ENCODE measurements at regions not wholly inside any gene's neighbourhood (a gene's known extent, or its start where the extent isn't known, plus 50 kb on each side); places are given as distances from the start of the nearest gene placed in this dataset.

GRCh38 chr4:128690011-128690410, 119.5 kb upstream of the JADE1 start:
- DNase-seq (ENCODE audit: extremely low read depth in 1 of 4, low spot score in 3 of 4) (no peak), FAIRE-seq (no peak), ATAC-seq (no peak)
- H3K9ac ChIP-seq (ENCODE audit: insufficient read depth in 1 of 2, low read depth in 2 of 2, low read length in 2 of 2), result no peak overlapping the region
- intact Hi-C loops (cut with micrococcal nuclease), result no loop called here
- no peak overlapping the region for H2AFZ ChIP-seq (ENCODE audit: low read depth, low read length)
- BruUV-seq (replicated peaks), result no TSS peak
- no peaks in the 10 kb centered on the region for H3K79me2 ChIP-seq (ENCODE audit: control insufficient read depth, insufficient read depth, low read length)
- H3K27me3 ChIP-seq (ENCODE audit: control insufficient read depth in 2 of 2, insufficient read depth in 2 of 2, low read length in 2 of 2), result no peaks in the 10 kb centered on the region
- H3K4me1 ChIP-seq (replicated peaks in 1 of 2; ENCODE audit: control insufficient read depth in 2 of 2, insufficient read depth in 2 of 2, low read length in 2 of 2), result peaks cover 0 to 9% of the 10 kb centered on the region in 2 experiments; a peak in 3 of 5 replicates
- H4K20me1 ChIP-seq (replicated peaks; ENCODE audit: control insufficient read depth, insufficient read depth, low read length), result no peaks in the 10 kb centered on the region
- H3K4me2 ChIP-seq (ENCODE audit: insufficient read depth, low read length), result no peak overlapping the region
- H3K4me3 ChIP-seq, result no peak overlapping the region
- H3K27ac ChIP-seq (ENCODE audit: extremely low read depth, low read depth, low read length), result no peak overlapping the region
- TF ChIP-seq THRB (CRISPR knock-in tag; conservative IDR thresholded peaks at IDR 0.05), result no peak
- TF ChIP-seq TAF1 (IDR thresholded peaks at IDR 0.05; ENCODE audit: control insufficient read depth, extremely low read depth, insufficient read depth, low read length, severe bottlenecking), result no peak
- ChIA-PET POLR2A (no interaction called here), CTCF (ENCODE audit: low intra/inter-chr PET ratio) (no interaction called here)
- H3K9me1 ChIP-seq (ENCODE audit: control insufficient read depth, insufficient read depth, low read length), result no peaks in the 10 kb centered on the region
- H3K36me3 ChIP-seq (ENCODE audit: control insufficient read depth, insufficient read depth, low read length), result no peaks in the 10 kb centered on the region
- in situ Hi-C loops (cut with MboI), result no loop called here
- WGBS (ENCODE audit: insufficient coverage, low coverage, missing lambda C conversion rate), result 60% methylated on average over 3 of the region's 3 CpGs
- H3K9me3 ChIP-seq (replicated peaks; ENCODE audit: control insufficient read depth, insufficient read depth, low read depth, low read length), result peaks cover 20% of the 10 kb centered on the region

DNA sequence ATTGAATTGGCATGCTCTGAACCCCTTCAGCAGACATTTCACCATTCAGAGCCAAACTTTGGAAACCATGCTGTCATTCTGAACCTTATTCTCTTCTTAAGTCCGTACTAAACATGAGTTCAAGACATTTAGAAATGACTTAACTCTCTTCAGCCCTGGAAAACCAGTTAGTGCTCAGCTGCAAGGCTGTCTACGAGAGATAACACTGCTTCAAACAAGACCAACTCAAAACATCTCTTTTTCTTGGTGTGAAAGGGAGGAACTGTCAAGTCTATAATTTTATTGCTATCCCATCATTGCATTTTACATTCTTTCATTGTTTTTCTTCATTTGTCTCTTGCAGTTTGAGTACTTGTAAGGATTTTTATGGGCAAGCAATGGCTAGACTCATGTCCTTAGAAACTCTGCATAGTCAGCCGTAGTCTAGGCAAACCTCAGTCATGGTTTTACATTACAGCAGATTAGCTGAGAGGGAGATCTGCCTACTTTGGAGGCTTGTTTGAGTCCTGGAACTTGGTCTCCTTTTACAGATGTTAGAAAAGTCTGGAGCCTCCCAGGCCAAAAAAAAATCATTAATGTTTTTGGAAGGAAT, 120.6 kb upstream of the JADE1 start:
- in situ Hi-C loops (cut with MboI), result no loop called here
- TF ChIP-seq MEIS2 (IDR thresholded peaks at IDR 0.05; ENCODE audit: partially characterized antibody) (peak; percentile 25), NFRKB (IDR thresholded peaks at IDR 0.05; ENCODE audit: low read depth) (no peak), ATF7 (IDR thresholded peaks at IDR 0.05) (0 out of 2 replicates have a peak, but pooled peaks have one; percentile 17), NCOA1 (IDR thresholded peaks at IDR 0.05; ENCODE audit: low read depth) (no peak), KDM1A (IDR thresholded peaks at IDR 0.05) (peak; percentile 16 to 50; a peak in 2 of 4 replicates), POLR3A (IDR thresholded peaks at IDR 0.05; ENCODE audit: borderline replicate concordance, extremely low read depth, insufficient read depth, insufficient read length) (no peak), TAL1 (IDR thresholded peaks at IDR 0.05) (peak; percentile 78), ETS1 (conservative IDR thresholded peaks at IDR 0.05; ENCODE audit: control insufficient read depth, low read depth, low read length) (no peak), RBM39 (optimal IDR thresholded peaks at IDR 0.05; ENCODE audit: low read depth, low read length) (no peak), ZNF354B (CRISPR knock-in tag; IDR thresholded peaks at IDR 0.05) (no peak), CREB1 (IDR thresholded peaks at IDR 0.05) (no peak), CREB1 (CRISPR knock-in tag; IDR thresholded peaks at IDR 0.05) (no peak), GABPB2 (CRISPR knock-in tag; conservative IDR thresholded peaks at IDR 0.05) (no peak)

More for the DNA sequence above, 120.6 kb upstream of the JADE1 start:
- H3K79me2 ChIP-seq (ENCODE audit: control insufficient read depth, insufficient read depth, low read length), result no peaks in the 10 kb centered on the region
- POLR2A ChIA-PET, result interaction anchor here (1.0 to 1.5 kb wide), 2 partner anchors 10 to 123 kb away, joined by 3 to 5 read pairs; no protein-coding TSS in a partner anchor
- BruUV-seq (replicated peaks), result no TSS peak
- peak overlapping the region in 1 of 2 experiments; percentile 21; a peak in 1 of 4 replicates for H3K9ac ChIP-seq (ENCODE audit: insufficient read depth in 1 of 2, low read depth in 2 of 2, low read length in 2 of 2)
- intact Hi-C loops (cut with micrococcal nuclease), result no loop called here
- peak overlapping the region; percentile 28; the same call in 1 of the 2 replicates for H3K4me2 ChIP-seq (ENCODE audit: insufficient read depth, low read length)
- H3K9me1 ChIP-seq (ENCODE audit: control insufficient read depth, insufficient read depth, low read length), result no peaks in the 10 kb centered on the region
- DNase-seq (ENCODE audit: extremely low read depth in 1 of 4, low spot score in 3 of 4) (peak in 2 of 4 experiments; percentile 62 to 74), FAIRE-seq (peak; percentile 91), ATAC-seq (peak; percentile 94)
- H3K4me3 ChIP-seq, result no peak overlapping the region
- H3K36me3 ChIP-seq (ENCODE audit: control insufficient read depth, insufficient read depth, low read length), result no peaks in the 10 kb centered on the region
- peaks cover 20% of the 10 kb centered on the region for H3K9me3 ChIP-seq (replicated peaks; ENCODE audit: control insufficient read depth, insufficient read depth, low read depth, low read length)
- H3K4me1 ChIP-seq (replicated peaks in 1 of 2; ENCODE audit: control insufficient read depth in 2 of 2, insufficient read depth in 2 of 2, low read length in 2 of 2), result peaks cover 0 to 9% of the 10 kb centered on the region in 2 experiments; a peak in 3 of 5 replicates
- H4K20me1 ChIP-seq (replicated peaks; ENCODE audit: control insufficient read depth, insufficient read depth, low read length), result no peaks in the 10 kb centered on the region
- 6% methylated on average over 3 of the region's 3 CpGs for WGBS (ENCODE audit: insufficient coverage, low coverage, missing lambda C conversion rate)
- H3K27ac ChIP-seq (ENCODE audit: extremely low read depth, low read depth, low read length), result peak overlapping the region; percentile 69; the same call in 2 of the 3 replicates
- CTCF ChIA-PET (ENCODE audit: low intra/inter-chr PET ratio), result no interaction called here
- H3K27me3 ChIP-seq (ENCODE audit: control insufficient read depth in 2 of 2, insufficient read depth in 2 of 2, low read length in 2 of 2), result no peaks in the 10 kb centered on the region
- H2AFZ ChIP-seq (ENCODE audit: low read depth, low read length), result peak overlapping the region; percentile 65
